EL (cell line): ENCODE measurements at regions not wholly inside any gene's neighbourhood (a gene's known extent, or its start where the extent isn't known, plus 50 kb on each side); places are given as distances from the start of the nearest gene placed in this dataset.

Experiments used
- DNase-seq: peaks from one replicate; pipeline ENCODE4 v3.0.0-alpha.2; 2016

GRCh38 chr10:4687397-4687796, 138.6 kb upstream of the AKR1E2 start:
- DNase-seq = no peak

- peak; percentile 55 for DNase-seq
Observed at GRCh38 chr10:4686644-4686996, 139.4 kb upstream of the AKR1E2 start.

GRCh38 chr10:4685904-4686643, 139.9 kb upstream of the AKR1E2 start:
- DNase-seq = no peak

- DNase-seq = no peak
Observed at GRCh38 chr10:4685491-4685890, 140.5 kb upstream of the AKR1E2 start.

GRCh38 chr10:4684434-4684833, 141.6 kb upstream of the AKR1E2 start:
- DNase-seq = peak; percentile 38

- no peak for DNase-seq
Observed at GRCh38 chr10:4683838-4684237, 142.2 kb upstream of the AKR1E2 start.

GRCh38 chr10:4683137-4683536, 142.9 kb upstream of the AKR1E2 start:
- no peak for DNase-seq

- no peak for DNase-seq
Observed at GRCh38 chr10:4678951-4679671, 146.9 kb upstream of the AKR1E2 start.

- peak; percentile 66 for DNase-seq
Observed at GRCh38 chr10:4678023-4678950, 147.7 kb upstream of the AKR1E2 start.

- DNase-seq = no peak
Observed at GRCh38 chr10:4677296-4678021, 148.5 kb upstream of the AKR1E2 start.

GRCh38 chr10:4676566-4676965, 149.4 kb upstream of the AKR1E2 start:
- no peak for DNase-seq

- no peak for DNase-seq
Observed at GRCh38 chr10:4675808-4676207, 150.2 kb upstream of the AKR1E2 start.

- DNase-seq = no peak
Observed at GRCh38 chr10:4673279-4674040, 152.5 kb upstream of the AKR1E2 start.

- no peak for DNase-seq
Observed at GRCh38 chr10:4672201-4672600, 153.8 kb upstream of the AKR1E2 start.

GRCh38 chr10:4671451-4672145, 154.4 kb upstream of the AKR1E2 start:
- DNase-seq = peak; percentile 55

GRCh38 chr10:4670737-4671136, 155.3 kb upstream of the AKR1E2 start:
- peak; percentile 73 for DNase-seq

GRCh38 chr10:4669585-4669984, 156.4 kb upstream of the AKR1E2 start:
- no peak for DNase-seq

GRCh38 chr10:4663162-4663992, 162.6 kb upstream of the AKR1E2 start:
- DNase-seq = peak; percentile 98

- peak; percentile 63 for DNase-seq
Observed at GRCh38 chr10:4662576-4663161, 163.3 kb upstream of the AKR1E2 start.
